ENCODE measurements at regions not wholly inside any gene's neighbourhood (a gene's known extent, or its start where the extent isn't known, plus 50 kb on each side); places are given as distances from the start of the nearest gene placed in this dataset.

- H3K4me1 ChIP-seq (ENCODE audit: control insufficient read depth, insufficient read depth, low read length), result no peaks in the 10 kb centered on the region
- WGBS, result 80% methylated on average over 11 of the region's 11 CpGs
- intact Hi-C loops (cut with DNase I), result no loop called here
- no peaks in the 10 kb centered on the region for H3K27me3 ChIP-seq (ENCODE audit: control insufficient read depth, insufficient read depth)
- H3K27ac ChIP-seq (ENCODE audit: low read length), result no peak overlapping the region
- H3K4me3 ChIP-seq (ENCODE audit: low read length), result no peak overlapping the region
- peaks cover 4% of the 10 kb centered on the region for H3K9me3 ChIP-seq (ENCODE audit: control insufficient read depth, low read length)
- no peak for DNase-seq
- ATAC-seq, result no peak
These were observed 196.9 kb downstream of the BCL11B start for GRCh38 chr14:99075061-99075460.

GRCh38 chr14:99075771-99076375, 196.1 kb downstream of the BCL11B start:
- DNase-seq, result no peak
- no peaks in the 10 kb centered on the region for H3K4me1 ChIP-seq (ENCODE audit: control insufficient read depth, insufficient read depth, low read length)
- no peak overlapping the region for H3K27ac ChIP-seq (ENCODE audit: low read length)
- no peaks in the 10 kb centered on the region for H3K27me3 ChIP-seq (ENCODE audit: control insufficient read depth, insufficient read depth)
- 63% methylated on average over 5 of the region's 5 CpGs for WGBS
- H3K9me3 ChIP-seq (ENCODE audit: control insufficient read depth, low read length), result peaks cover 4% of the 10 kb centered on the region
- intact Hi-C loops (cut with DNase I), result no loop called here
- no peak for ATAC-seq
- no peak overlapping the region for H3K4me3 ChIP-seq (ENCODE audit: low read length)

- intact Hi-C loops (cut with DNase I), result no loop called here
- no peak for ATAC-seq
These were observed 194.7 kb downstream of the BCL11B start for GRCh38 chr14:99077076-99077843.

GRCh38 chr14:99077844-99078236, 194.2 kb downstream of the BCL11B start:
- Histone ChIP-seq H3K4me1 (ENCODE audit: control insufficient read depth, insufficient read depth, low read length) (no peaks in the 10 kb centered on the region), H3K27me3 (ENCODE audit: control insufficient read depth, insufficient read depth) (no peaks in the 10 kb centered on the region), H3K27ac (ENCODE audit: low read length) (no peak overlapping the region), H3K9me3 (ENCODE audit: control insufficient read depth, low read length) (no peaks in the 10 kb centered on the region), H3K4me3 (ENCODE audit: low read length) (no peak overlapping the region)
- WGBS, result 66% methylated on average over 6 of the region's 6 CpGs
- no peak for DNase-seq
- intact Hi-C loops (cut with DNase I), result no loop called here
- no peak for ATAC-seq

More at GRCh38 chr14:99077076-99077843, 194.7 kb downstream of the BCL11B start:
- Histone ChIP-seq H3K27me3 (ENCODE audit: control insufficient read depth, insufficient read depth) (no peaks in the 10 kb centered on the region), H3K9me3 (ENCODE audit: control insufficient read depth, low read length) (no peaks in the 10 kb centered on the region), H3K27ac (ENCODE audit: low read length) (no peak overlapping the region), H3K4me1 (ENCODE audit: control insufficient read depth, insufficient read depth, low read length) (no peaks in the 10 kb centered on the region), H3K4me3 (ENCODE audit: low read length) (no peak overlapping the region)
- 53% methylated on average over 8 of the region's 8 CpGs for WGBS
- DNase-seq, result no peak

- intact Hi-C loops (cut with DNase I), result no loop called here
- DNase-seq (no peak), ATAC-seq (no peak)
- Histone ChIP-seq H3K4me3 (ENCODE audit: low read length) (no peak overlapping the region), H3K9me3 (ENCODE audit: control insufficient read depth, low read length) (no peaks in the 10 kb centered on the region), H3K4me1 (ENCODE audit: control insufficient read depth, insufficient read depth, low read length) (no peaks in the 10 kb centered on the region), H3K27ac (ENCODE audit: low read length) (no peak overlapping the region), H3K27me3 (ENCODE audit: control insufficient read depth, insufficient read depth) (no peaks in the 10 kb centered on the region)
- WGBS, result 77% methylated on average over 7 of the region's 7 CpGs
These were observed 193.6 kb downstream of the BCL11B start for GRCh38 chr14:99078426-99078825.

GRCh38 chr14:99079061-99079727, 192.8 kb downstream of the BCL11B start:
- WGBS, result 80% methylated on average over 9 of the region's 9 CpGs
- Histone ChIP-seq H3K4me1 (ENCODE audit: control insufficient read depth, insufficient read depth, low read length) (no peaks in the 10 kb centered on the region), H3K27ac (ENCODE audit: low read length) (no peak overlapping the region), H3K9me3 (ENCODE audit: control insufficient read depth, low read length) (no peaks in the 10 kb centered on the region), H3K27me3 (ENCODE audit: control insufficient read depth, insufficient read depth) (no peaks in the 10 kb centered on the region), H3K4me3 (ENCODE audit: low read length) (no peak overlapping the region)
- intact Hi-C loops (cut with DNase I), result no loop called here
- ATAC-seq, result no peak
- DNase-seq, result no peak

GRCh38 chr14:99080306-99080705, 191.7 kb downstream of the BCL11B start:
- ATAC-seq, result no peak
- WGBS, result 76% methylated on average over 3 of the region's 3 CpGs
- DNase-seq, result no peak
- H3K27me3 ChIP-seq (ENCODE audit: control insufficient read depth, insufficient read depth), result no peaks in the 10 kb centered on the region
- intact Hi-C loops (cut with DNase I), result no loop called here
- no peaks in the 10 kb centered on the region for H3K4me1 ChIP-seq (ENCODE audit: control insufficient read depth, insufficient read depth, low read length)
- H3K4me3 ChIP-seq (ENCODE audit: low read length), result no peak overlapping the region
- no peak overlapping the region for H3K27ac ChIP-seq (ENCODE audit: low read length)
- H3K9me3 ChIP-seq (ENCODE audit: control insufficient read depth, low read length), result no peaks in the 10 kb centered on the region

GRCh38 chr14:99081156-99081765, 190.7 kb downstream of the BCL11B start:
- Histone ChIP-seq H3K9me3 (ENCODE audit: control insufficient read depth, low read length) (no peaks in the 10 kb centered on the region), H3K27me3 (ENCODE audit: control insufficient read depth, insufficient read depth) (no peaks in the 10 kb centered on the region), H3K27ac (ENCODE audit: low read length) (no peak overlapping the region), H3K4me3 (ENCODE audit: low read length) (no peak overlapping the region), H3K4me1 (ENCODE audit: control insufficient read depth, insufficient read depth, low read length) (no peaks in the 10 kb centered on the region)
- ATAC-seq (no peak), DNase-seq (no peak)
- intact Hi-C loops (cut with DNase I), result no loop called here
- 89% methylated on average over 9 of the region's 9 CpGs for WGBS

- H3K4me3 ChIP-seq (ENCODE audit: low read length), result no peak overlapping the region
- H3K27me3 ChIP-seq (ENCODE audit: control insufficient read depth, insufficient read depth), result no peaks in the 10 kb centered on the region
- DNase-seq, result no peak
- no peaks in the 10 kb centered on the region for H3K4me1 ChIP-seq (ENCODE audit: control insufficient read depth, insufficient read depth, low read length)
- intact Hi-C loops (cut with DNase I), result no loop called here
- no peaks in the 10 kb centered on the region for H3K9me3 ChIP-seq (ENCODE audit: control insufficient read depth, low read length)
- WGBS, result 72% methylated on average over 2 of the region's 2 CpGs
- H3K27ac ChIP-seq (ENCODE audit: low read length), result no peak overlapping the region
- no peak for ATAC-seq
These were observed 190.1 kb downstream of the BCL11B start for GRCh38 chr14:99081880-99082279.

GRCh38 chr14:99093532-99094517, 178.2 kb downstream of the BCL11B start:
- no peaks in the 10 kb centered on the region for H3K9me3 ChIP-seq (ENCODE audit: control insufficient read depth, low read length)
- 73% methylated on average over 17 of the region's 17 CpGs for WGBS
- H3K4me3 ChIP-seq (ENCODE audit: low read length), result no peak overlapping the region
- intact Hi-C loops (cut with DNase I), result no loop called here
- no peak overlapping the region for H3K27ac ChIP-seq (ENCODE audit: low read length)
- H3K4me1 ChIP-seq (ENCODE audit: control insufficient read depth, insufficient read depth, low read length), result no peaks in the 10 kb centered on the region
- no peaks in the 10 kb centered on the region for H3K27me3 ChIP-seq (ENCODE audit: control insufficient read depth, insufficient read depth)
- DNase-seq (no peak), ATAC-seq (no peak)
